Activated CD4-positive, alpha-beta T cell treated with anti-CD3 and anti-CD28 coated beads, Interleukin-2, amount 10 ng/mL, durations not matched to agents 24 days and 14 days (primary cell): ENCODE measurements at regions not wholly inside any gene's neighbourhood (a gene's known extent, or its start where the extent isn't known, plus 50 kb on each side); places are given as distances from the start of the nearest gene placed in this dataset.
"Not testable (repeated sequence)": the region's sequence is repeated elsewhere in the genome, so short reads cannot be mapped to it uniquely, and the experiment has no call there.

Experiments
- DNase-seq: peaks from one replicate; pipeline ENCODE4 v3.0.0; 2022
- H3K27ac Mint-ChIP-seq: one replicate; pipeline ENCODE4 v1.8.0; 2022; ENCODE audit warnings: mild to moderate bottlenecking, mixed read lengths
- H3K27me3 Mint-ChIP-seq: one replicate; pipeline ENCODE4 v1.8.0; 2022; ENCODE audit warnings: mixed read lengths
- H3K36me3 Mint-ChIP-seq: one replicate; pipeline ENCODE4 v1.8.0; 2022; ENCODE audit warnings: low read depth, mild to moderate bottlenecking, mixed read lengths
- H3K4me1 Mint-ChIP-seq: one replicate; pipeline ENCODE4 v1.8.0; 2021; ENCODE audit warnings: mixed read lengths
- H3K4me3 Mint-ChIP-seq: one replicate; pipeline ENCODE4 v1.8.0; 2022; ENCODE audit warnings: mild to moderate bottlenecking, moderate library complexity, mixed read lengths
- H3K9me3 Mint-ChIP-seq: one replicate; pipeline ENCODE4 v1.8.0; 2021; ENCODE audit warnings: mixed read lengths
- intact Hi-C: fragments of 100-400 bp; cut with micrococcal nuclease; formaldehyde crosslinking; loops from one replicate; pipeline ENCODE4 v1.15.1; 2023

GRCh38 chr12:9543341-9543740 is 64.4 kb downstream of the KLRB1 start:
- H3K27me3 Mint-ChIP-seq, H3K4me1 Mint-ChIP-seq, H3K27ac Mint-ChIP-seq, H3K9me3 Mint-ChIP-seq, intact Hi-C loops, H3K4me3 Mint-ChIP-seq, H3K36me3 Mint-ChIP-seq, DNase-seq: not testable (repeated sequence)

GRCh38 chr12:9542827-9543226 is 64.9 kb downstream of the KLRB1 start:
- H3K36me3 Mint-ChIP-seq, H3K4me1 Mint-ChIP-seq, H3K27ac Mint-ChIP-seq, H3K9me3 Mint-ChIP-seq, intact Hi-C loops, H3K4me3 Mint-ChIP-seq, H3K27me3 Mint-ChIP-seq, DNase-seq: not testable (repeated sequence)

GRCh38 chr12:9515925-9516324 is 91.8 kb downstream of the KLRB1 start:
- DNase-seq, H3K27ac Mint-ChIP-seq, H3K4me1 Mint-ChIP-seq, H3K9me3 Mint-ChIP-seq, intact Hi-C loops, H3K27me3 Mint-ChIP-seq, H3K4me3 Mint-ChIP-seq, H3K36me3 Mint-ChIP-seq: not testable (repeated sequence)

- H3K4me1 Mint-ChIP-seq, H3K27ac Mint-ChIP-seq, H3K4me3 Mint-ChIP-seq, H3K27me3 Mint-ChIP-seq, H3K9me3 Mint-ChIP-seq, DNase-seq, intact Hi-C loops, H3K36me3 Mint-ChIP-seq: not testable (repeated sequence)
These were observed 95.0 kb downstream of the KLRB1 start for GRCh38 chr12:9512695-9513094.

- intact Hi-C loops, H3K9me3 Mint-ChIP-seq, H3K27me3 Mint-ChIP-seq, H3K27ac Mint-ChIP-seq, H3K4me3 Mint-ChIP-seq, H3K4me1 Mint-ChIP-seq, DNase-seq, H3K36me3 Mint-ChIP-seq: not testable (repeated sequence)
These were observed 97.2 kb downstream of the KLRB1 start for GRCh38 chr12:9510392-9511011.

GRCh38 chr12:9509464-9510161 is 98.1 kb downstream of the KLRB1 start:
- no peak for DNase-seq
- Mint-ChIP-seq H3K9me3 (no peaks in the 10 kb centered on the region), H3K4me3 (no peak overlapping the region), H3K4me1 (peaks cover 3% of the 10 kb centered on the region), H3K27ac (no peak overlapping the region), H3K27me3 (no peaks in the 10 kb centered on the region), H3K36me3 (no peaks in the 10 kb centered on the region)
- intact Hi-C loops = no loop called here

GRCh38 chr12:9506746-9507145 is 101.0 kb downstream of the KLRB1 start:
- intact Hi-C loops = no loop called here
- Mint-ChIP-seq H3K27me3 (no peaks in the 10 kb centered on the region), H3K4me1 (no peaks in the 10 kb centered on the region), H3K27ac (no peak overlapping the region), H3K36me3 (no peaks in the 10 kb centered on the region), H3K9me3 (no peaks in the 10 kb centered on the region), H3K4me3 (no peak overlapping the region)
- DNase-seq = no peak

GRCh38 chr12:9503384-9503783 is 104.3 kb downstream of the KLRB1 start:
- H3K27me3 Mint-ChIP-seq, H3K4me3 Mint-ChIP-seq, intact Hi-C loops, H3K4me1 Mint-ChIP-seq, H3K27ac Mint-ChIP-seq, DNase-seq, H3K36me3 Mint-ChIP-seq, H3K9me3 Mint-ChIP-seq: not testable (repeated sequence)

GRCh38 chr12:9502845-9503244 is 104.9 kb downstream of the KLRB1 start:
- H3K27ac Mint-ChIP-seq, H3K36me3 Mint-ChIP-seq, intact Hi-C loops, H3K9me3 Mint-ChIP-seq, DNase-seq, H3K4me1 Mint-ChIP-seq, H3K4me3 Mint-ChIP-seq, H3K27me3 Mint-ChIP-seq: not testable (repeated sequence)

- H3K4me3 Mint-ChIP-seq, H3K27ac Mint-ChIP-seq, intact Hi-C loops, H3K27me3 Mint-ChIP-seq, DNase-seq, H3K36me3 Mint-ChIP-seq, H3K4me1 Mint-ChIP-seq, H3K9me3 Mint-ChIP-seq: not testable (repeated sequence)
These were observed 114.4 kb downstream of the KLRB1 start for GRCh38 chr12:9493325-9493724.

GRCh38 chr12:9481289-9481688 is 126.4 kb downstream of the KLRB1 start:
- H3K36me3 Mint-ChIP-seq, H3K4me3 Mint-ChIP-seq, DNase-seq, H3K27ac Mint-ChIP-seq, intact Hi-C loops, H3K4me1 Mint-ChIP-seq, H3K9me3 Mint-ChIP-seq: not testable (repeated sequence)
- H3K27me3 Mint-ChIP-seq = peaks cover 12% of the 10 kb centered on the region

GRCh38 chr12:9474197-9474596 is 133.5 kb downstream of the KLRB1 start:
- H3K4me1 Mint-ChIP-seq, H3K4me3 Mint-ChIP-seq, H3K27me3 Mint-ChIP-seq, H3K9me3 Mint-ChIP-seq, DNase-seq, H3K36me3 Mint-ChIP-seq, H3K27ac Mint-ChIP-seq, intact Hi-C loops: not testable (repeated sequence)

GRCh38 chr12:9473638-9474037 is 134.1 kb downstream of the KLRB1 start:
- H3K4me1 Mint-ChIP-seq, H3K4me3 Mint-ChIP-seq, intact Hi-C loops, DNase-seq, H3K36me3 Mint-ChIP-seq, H3K9me3 Mint-ChIP-seq, H3K27me3 Mint-ChIP-seq, H3K27ac Mint-ChIP-seq: not testable (repeated sequence)

- DNase-seq, H3K4me3 Mint-ChIP-seq, H3K27ac Mint-ChIP-seq, intact Hi-C loops, H3K4me1 Mint-ChIP-seq, H3K27me3 Mint-ChIP-seq, H3K36me3 Mint-ChIP-seq, H3K9me3 Mint-ChIP-seq: not testable (repeated sequence)
These were observed 136.2 kb downstream of the KLRB1 start for GRCh38 chr12:9471501-9471900.

GRCh38 chr12:9470367-9470766 is 137.3 kb downstream of the KLRB1 start:
- H3K4me1 Mint-ChIP-seq, H3K36me3 Mint-ChIP-seq, H3K27me3 Mint-ChIP-seq, DNase-seq, H3K4me3 Mint-ChIP-seq, H3K9me3 Mint-ChIP-seq, intact Hi-C loops: not testable (repeated sequence)
- peak overlapping the region; percentile 4 for H3K27ac Mint-ChIP-seq
